ENCODE measurements at regions not wholly inside any gene's neighbourhood (a gene's known extent, or its start where the extent isn't known, plus 50 kb on each side); places are given as distances from the start of the nearest gene placed in this dataset.

- CTCF ChIA-PET = no interaction called here
- intact Hi-C loops (cut with micrococcal nuclease; ENCODE audit: unreplicated experiment) = no loop called here
- POLR2A ChIA-PET = no interaction called here
- no peak for TF ChIP-seq SIN3A (IDR thresholded peaks at IDR 0.05; ENCODE audit: borderline replicate concordance, insufficient read depth, low read depth, low read length)
- no peak for TF ChIP-seq REST (IDR thresholded peaks at IDR 0.05; ENCODE audit: insufficient read depth in 1 of 2, low read depth in 2 of 2, low read length in 1 of 2)
- no peak for TF ChIP-seq CTCF (IDR thresholded peaks at IDR 0.05)
- no peak for TF ChIP-seq POLR2AphosphoS5 (IDR thresholded peaks at IDR 0.05; ENCODE audit: low read depth, low read length)
- H3K27ac ChIP-seq (ENCODE audit: low read length) = no peak overlapping the region
- BruUV-seq (replicated peaks) = no TSS peak
- no peaks in the 10 kb centered on the region for H3K4me1 ChIP-seq (ENCODE audit: control insufficient read depth, insufficient read depth, low read length)
- no peak overlapping the region for H3K4me3 ChIP-seq (ENCODE audit: low read depth in 2 of 2, low read length in 2 of 2)
- H3K9me3 ChIP-seq (ENCODE audit: control insufficient read depth, insufficient read depth, low read depth, low read length) = no peaks in the 10 kb centered on the region
- 0 out of 2 replicates have a peak, but pooled peaks cover 2% of the 10 kb centered on the region for H3K27me3 ChIP-seq (ENCODE audit: control insufficient read depth, insufficient read depth, low read length)
- DNase-seq (ENCODE audit: low read depth, low spot score) (no peak), ATAC-seq (no peak)
- H3K36me3 ChIP-seq (ENCODE audit: control insufficient read depth, insufficient read depth, low read length) = no peaks in the 10 kb centered on the region
- in situ Hi-C loops (cut with HindIII; ENCODE audit: low pct_unique_long_range_greater_than_20kb, low sequenced_read_pairs) = no loop called here
Observed at GRCh38 chr2:42895134-42895790, 102.9 kb upstream of the HAAO start.

GRCh38 chr2:42893047-42893758, 100.8 kb upstream of the HAAO start:
- ChIA-PET CTCF (no interaction called here), POLR2A (no interaction called here)
- in situ Hi-C loops (cut with HindIII; ENCODE audit: low pct_unique_long_range_greater_than_20kb, low sequenced_read_pairs) (no loop called here), intact Hi-C loops (cut with micrococcal nuclease; ENCODE audit: unreplicated experiment) (no loop called here)
- BruUV-seq (replicated peaks) = no TSS peak
- no peak for DNase-seq (ENCODE audit: low read depth, low spot score)
- no peak overlapping the region for H3K27ac ChIP-seq (ENCODE audit: low read length)
- no peak overlapping the region for H3K4me3 ChIP-seq (ENCODE audit: low read depth in 2 of 2, low read length in 2 of 2)
- no peaks in the 10 kb centered on the region for H3K4me1 ChIP-seq (ENCODE audit: control insufficient read depth, insufficient read depth, low read length)
- no peaks in the 10 kb centered on the region for H3K36me3 ChIP-seq (ENCODE audit: control insufficient read depth, insufficient read depth, low read length)
- H3K9me3 ChIP-seq (ENCODE audit: control insufficient read depth, insufficient read depth, low read depth, low read length) = no peaks in the 10 kb centered on the region
- TF ChIP-seq REST (IDR thresholded peaks at IDR 0.05; ENCODE audit: insufficient read depth in 1 of 2, low read depth in 2 of 2, low read length in 1 of 2) = no peak
- no peak for TF ChIP-seq TCF7L2 (IDR thresholded peaks at IDR 0.05; ENCODE audit: low read depth, low read length)
- no peak for TF ChIP-seq POLR2AphosphoS5 (IDR thresholded peaks at IDR 0.05; ENCODE audit: low read depth, low read length)
- TF ChIP-seq CTCF (IDR thresholded peaks at IDR 0.05) = no peak
- TF ChIP-seq SIN3A (IDR thresholded peaks at IDR 0.05; ENCODE audit: borderline replicate concordance, insufficient read depth, low read depth, low read length) = no peak
- no peak for ATAC-seq
- H3K27me3 ChIP-seq (ENCODE audit: control insufficient read depth, insufficient read depth, low read length) = 0 out of 2 replicates have a peak, but pooled peaks cover 2% of the 10 kb centered on the region

Measured in Panc1 (cell line).